Activated T-helper 17 cell treated with anti-CD3 and anti-CD28 coated beads, Interleukin-2, amount 50 U/mL, for 72 hours (primary cell): ENCODE measurements at regions not wholly inside any gene's neighbourhood (a gene's known extent, or its start where the extent isn't known, plus 50 kb on each side); places are given as distances from the start of the nearest gene placed in this dataset.
"Not testable (repeated sequence)": the region's sequence is repeated elsewhere in the genome, so short reads cannot be mapped to it uniquely, and the experiment has no call there.

Source experiments
- ATAC-seq: fragments of 150-1000 bp; cut with Tn5 transposase; replicated peaks from 2 replicates; pipeline ENCODE4 v1.10.0; 2021; ENCODE audit warnings: mild to moderate bottlenecking, moderate library complexity
- H3K27ac Mint-ChIP-seq: one replicate; pipeline ENCODE4 v1.8.0; 2022; ENCODE audit warnings: mixed read lengths
- H3K27me3 Mint-ChIP-seq: one replicate; pipeline ENCODE4 v1.8.0; 2022; ENCODE audit warnings: mixed read lengths
- H3K36me3 Mint-ChIP-seq: one replicate; pipeline ENCODE4 v1.8.0; 2022; ENCODE audit warnings: low read depth, mild to moderate bottlenecking, mixed read lengths
- H3K4me1 Mint-ChIP-seq: one replicate; pipeline ENCODE4 v1.8.0; 2022; ENCODE audit warnings: mixed read lengths
- H3K4me3 Mint-ChIP-seq: one replicate; pipeline ENCODE4 v1.8.0; 2022; ENCODE audit warnings: mild to moderate bottlenecking, mixed read lengths
- H3K9me3 Mint-ChIP-seq: one replicate; pipeline ENCODE4 v1.8.0; 2022; ENCODE audit warnings: mixed read lengths

DNA sequence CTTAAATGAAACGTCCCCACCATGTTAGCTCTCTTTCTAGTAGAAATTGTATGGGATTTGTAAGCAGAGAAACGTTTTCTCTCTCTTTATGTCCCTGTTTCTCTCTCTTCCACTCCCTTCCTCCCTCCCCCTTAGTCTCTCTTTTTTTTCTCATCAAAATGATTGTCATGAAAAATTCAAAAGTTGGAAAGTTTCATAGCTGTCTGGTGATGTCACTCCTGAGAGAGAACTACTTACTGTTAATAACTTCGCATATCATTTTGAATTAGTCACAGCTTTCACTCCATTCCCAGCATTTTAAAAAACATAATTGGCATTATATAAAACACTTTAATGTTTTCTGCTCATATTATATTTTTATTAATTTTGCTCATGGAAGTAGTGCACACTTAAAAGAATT lies 331.1 kb downstream of the C3orf38 start:
- H3K27me3 Mint-ChIP-seq: no peaks in the 10 kb centered on the region
- no peak for ATAC-seq
- H3K36me3 Mint-ChIP-seq: no peaks in the 10 kb centered on the region
- H3K4me1 Mint-ChIP-seq: no peaks in the 10 kb centered on the region
- peaks cover 12% of the 10 kb centered on the region for H3K9me3 Mint-ChIP-seq
- no peak overlapping the region for H3K27ac Mint-ChIP-seq
- H3K4me3 Mint-ChIP-seq: no peak overlapping the region

DNA sequence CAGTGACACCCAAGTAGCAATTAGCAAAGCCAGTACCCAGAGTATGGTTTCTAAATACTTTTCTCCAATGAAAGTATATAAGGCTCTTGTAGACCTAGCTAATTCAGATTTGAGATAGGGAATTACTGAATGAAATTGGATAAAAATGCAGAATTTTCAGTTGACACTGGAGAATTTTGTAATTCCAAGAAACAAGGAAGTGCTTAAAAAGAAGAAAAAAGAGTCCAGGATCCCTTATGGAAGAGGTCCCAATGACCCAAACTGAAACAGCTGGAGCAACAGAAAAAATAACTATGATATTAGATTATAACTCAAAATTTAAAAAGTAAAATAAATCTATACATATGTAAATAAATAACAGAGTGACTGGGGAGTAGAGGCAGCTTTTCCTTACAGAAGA lies 335.2 kb downstream of the C3orf38 start:
- ATAC-seq: no peak
- no peaks in the 10 kb centered on the region for H3K4me1 Mint-ChIP-seq
- no peaks in the 10 kb centered on the region for H3K27me3 Mint-ChIP-seq
- peaks cover 6% of the 10 kb centered on the region for H3K9me3 Mint-ChIP-seq
- H3K4me3 Mint-ChIP-seq: no peak overlapping the region
- no peaks in the 10 kb centered on the region for H3K36me3 Mint-ChIP-seq
- no peak overlapping the region for H3K27ac Mint-ChIP-seq

DNA sequence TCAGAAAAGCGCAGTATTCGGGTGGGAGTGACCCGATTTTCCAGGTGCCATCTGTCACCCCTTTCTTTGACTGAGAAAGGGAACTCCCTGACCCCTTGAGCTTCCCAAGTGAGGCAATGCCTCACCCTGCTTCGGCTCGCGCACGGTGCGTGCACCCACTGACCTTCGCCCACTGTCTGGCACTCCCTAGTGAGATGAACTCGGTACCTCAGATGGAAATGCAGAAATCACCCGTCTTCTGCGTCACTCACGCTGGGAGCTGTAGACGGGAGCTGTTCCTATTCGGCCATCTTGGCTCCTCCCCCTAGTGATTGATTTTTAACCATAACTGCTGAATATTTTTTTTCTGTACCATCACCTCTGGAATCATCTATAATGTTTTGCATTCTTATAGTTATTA lies 359.1 kb downstream of the C3orf38 start:
- not testable (repeated sequence) for H3K9me3 Mint-ChIP-seq, H3K27ac Mint-ChIP-seq, H3K27me3 Mint-ChIP-seq, H3K4me1 Mint-ChIP-seq, H3K36me3 Mint-ChIP-seq, H3K4me3 Mint-ChIP-seq, ATAC-seq

DNA sequence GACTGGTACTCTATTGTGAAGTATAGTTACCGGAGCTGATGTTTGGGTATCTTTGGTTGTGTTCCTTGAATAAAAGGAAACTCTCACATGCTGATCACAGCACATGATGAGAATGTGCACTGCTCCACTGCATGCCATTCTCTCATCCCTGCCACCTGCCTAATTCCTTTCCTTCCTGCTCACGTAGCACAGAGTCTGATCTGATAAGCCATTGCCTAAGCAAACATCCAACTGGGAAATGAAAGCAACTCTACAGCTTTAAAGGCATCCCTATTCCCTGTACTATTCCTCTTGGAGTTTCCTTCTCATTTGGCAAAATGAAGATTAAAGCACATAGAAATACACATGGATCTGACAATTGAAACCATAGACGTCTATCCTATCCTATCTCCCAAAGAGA lies 359.8 kb downstream of the C3orf38 start:
- ATAC-seq: no peak
- no peaks in the 10 kb centered on the region for H3K9me3 Mint-ChIP-seq
- H3K27ac Mint-ChIP-seq: no peak overlapping the region
- no peaks in the 10 kb centered on the region for H3K27me3 Mint-ChIP-seq
- no peak overlapping the region for H3K4me3 Mint-ChIP-seq
- H3K36me3 Mint-ChIP-seq: no peaks in the 10 kb centered on the region
- H3K4me1 Mint-ChIP-seq: no peaks in the 10 kb centered on the region

DNA sequence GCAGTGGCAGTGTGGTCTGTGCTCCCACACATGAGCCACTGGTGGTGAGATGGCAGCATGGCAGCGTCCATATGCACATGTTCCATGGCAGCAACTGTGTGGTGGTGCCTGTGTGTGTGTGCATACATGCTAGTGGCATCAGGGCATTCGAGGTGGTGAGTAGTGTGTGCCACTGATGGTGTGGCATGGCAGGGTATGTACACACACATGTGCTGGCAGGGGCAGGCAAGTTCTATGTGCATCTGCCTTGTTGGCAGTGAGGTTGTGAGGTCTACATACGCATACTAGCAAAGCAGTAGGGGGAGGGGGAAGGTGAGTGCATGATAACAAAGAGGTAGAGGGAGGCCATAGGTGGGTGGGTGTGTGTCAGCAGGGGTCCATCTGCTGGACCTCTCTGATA lies 378.7 kb downstream of the C3orf38 start:
- H3K4me1 Mint-ChIP-seq: no peaks in the 10 kb centered on the region
- H3K36me3 Mint-ChIP-seq: no peaks in the 10 kb centered on the region
- H3K27me3 Mint-ChIP-seq: no peaks in the 10 kb centered on the region
- H3K9me3 Mint-ChIP-seq: peaks cover 15% of the 10 kb centered on the region
- no peak for ATAC-seq
- no peak overlapping the region for H3K27ac Mint-ChIP-seq
- no peak overlapping the region for H3K4me3 Mint-ChIP-seq

DNA sequence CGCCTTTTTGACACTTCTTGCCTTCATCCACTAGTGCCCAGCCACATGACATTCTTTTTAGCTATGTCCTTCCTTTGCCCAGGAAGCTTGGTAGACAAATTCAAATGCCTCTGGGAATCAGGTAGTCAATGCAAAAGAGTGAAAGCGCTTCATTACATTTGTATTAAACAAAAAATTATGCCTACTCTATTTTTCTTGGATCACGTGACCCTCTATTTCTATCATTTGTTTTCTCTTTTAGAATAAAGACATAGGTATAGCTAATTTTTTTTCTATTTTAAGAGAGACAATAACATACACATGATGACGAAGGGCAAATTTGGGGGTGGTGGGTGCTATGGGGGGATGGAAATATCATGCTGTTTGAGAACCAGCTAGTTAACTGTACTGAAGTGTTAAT lies 384.8 kb downstream of the C3orf38 start:
- H3K4me1 Mint-ChIP-seq: no peaks in the 10 kb centered on the region

DNA sequence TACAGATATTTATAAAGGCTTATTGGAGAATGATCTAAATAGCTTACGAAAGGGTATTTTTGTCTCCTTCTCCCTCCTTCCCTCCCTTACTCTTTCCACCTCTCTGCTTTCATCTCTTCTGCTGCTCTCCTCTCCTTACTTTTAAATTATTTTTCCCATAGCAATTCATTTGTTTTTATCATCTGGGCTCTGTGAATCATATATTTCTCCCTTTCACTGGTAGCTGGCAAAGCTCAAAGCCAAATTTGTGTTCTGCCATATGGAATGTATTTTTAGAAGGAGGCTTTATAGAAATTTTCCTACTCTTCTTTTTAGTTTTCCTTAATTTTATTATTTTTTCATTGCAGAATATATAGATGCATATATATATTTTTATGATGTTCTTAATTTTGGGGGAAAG lies 385.8 kb downstream of the C3orf38 start:
- no peak overlapping the region for H3K4me3 Mint-ChIP-seq
- no peaks in the 10 kb centered on the region for H3K36me3 Mint-ChIP-seq
- H3K27me3 Mint-ChIP-seq: no peaks in the 10 kb centered on the region
- H3K4me1 Mint-ChIP-seq: no peaks in the 10 kb centered on the region
- H3K9me3 Mint-ChIP-seq: peaks cover 4% of the 10 kb centered on the region
- no peak overlapping the region for H3K27ac Mint-ChIP-seq
- no peak for ATAC-seq

More for the DNA sequence above, 384.8 kb downstream of the C3orf38 start:
- Mint-ChIP-seq H3K4me3 (no peak overlapping the region), H3K27ac (no peak overlapping the region), H3K9me3 (peaks cover 4% of the 10 kb centered on the region), H3K36me3 (no peaks in the 10 kb centered on the region), H3K27me3 (no peaks in the 10 kb centered on the region)
- no peak for ATAC-seq

DNA sequence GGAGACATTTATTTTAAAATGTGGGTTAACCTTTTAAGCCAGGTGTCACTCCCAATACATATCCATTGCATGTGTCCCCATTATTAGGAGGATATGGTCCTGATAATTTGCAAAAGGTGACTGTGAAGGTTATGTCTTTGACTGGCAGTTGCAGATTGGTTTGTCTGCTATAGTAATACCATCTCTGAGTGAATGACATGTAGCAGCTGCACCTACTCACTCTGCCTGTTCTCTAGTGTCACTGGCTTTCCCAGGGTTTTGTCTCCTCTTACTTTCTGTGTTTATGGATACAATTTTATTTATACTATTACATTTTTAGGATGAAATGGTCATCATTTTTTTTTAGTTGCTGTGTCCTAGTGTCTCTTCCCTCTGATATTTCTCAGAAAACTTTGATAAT lies 393.2 kb downstream of the C3orf38 start:
- Mint-ChIP-seq H3K36me3 (no peaks in the 10 kb centered on the region), H3K27ac (no peak overlapping the region), H3K4me1 (no peaks in the 10 kb centered on the region), H3K27me3 (no peaks in the 10 kb centered on the region), H3K4me3 (no peak overlapping the region), H3K9me3 (peaks cover 11% of the 10 kb centered on the region)
- no peak for ATAC-seq

DNA sequence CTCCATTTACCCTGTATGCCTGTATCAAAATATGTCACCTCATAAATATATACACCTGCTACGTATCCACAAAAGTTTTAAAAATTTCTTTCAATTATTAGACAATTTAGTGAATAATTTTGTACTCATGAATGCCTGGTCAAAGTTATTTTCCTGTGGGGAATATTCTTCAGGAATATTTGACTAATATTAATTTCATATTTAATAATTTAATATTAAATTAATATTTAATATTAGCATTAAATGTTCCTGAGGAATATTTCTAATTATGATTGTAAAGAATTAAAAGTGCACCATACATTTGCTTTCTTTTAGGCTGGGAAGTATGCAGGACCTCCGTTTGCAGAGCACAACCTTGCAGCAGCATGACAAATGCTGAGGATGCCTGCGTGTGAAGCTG lies 422.7 kb downstream of the C3orf38 start:
- Mint-ChIP-seq H3K4me3 (no peak overlapping the region), H3K27ac (no peak overlapping the region), H3K4me1 (no peaks in the 10 kb centered on the region), H3K36me3 (no peaks in the 10 kb centered on the region), H3K9me3 (peaks cover 5% of the 10 kb centered on the region), H3K27me3 (no peaks in the 10 kb centered on the region)
- no peak for ATAC-seq

DNA sequence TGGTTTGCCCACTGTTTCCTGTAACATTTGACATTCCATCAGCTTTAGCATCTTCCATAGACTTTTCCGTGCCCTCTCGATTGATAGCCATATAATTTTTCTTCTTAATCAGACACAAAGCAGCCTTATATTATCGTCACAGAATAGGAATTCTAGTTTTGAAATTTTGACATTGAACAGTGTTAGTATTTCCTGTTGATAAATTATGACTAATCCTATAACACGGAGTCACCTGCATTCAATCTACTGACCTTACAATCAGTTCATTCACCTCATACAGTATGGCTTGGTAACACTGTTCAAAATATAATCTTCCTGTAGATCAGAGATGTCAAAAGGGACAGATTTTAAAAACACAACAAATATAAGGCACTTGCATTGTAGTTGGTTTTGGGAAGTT lies 423.7 kb downstream of the C3orf38 start:
- Mint-ChIP-seq H3K4me1 (no peaks in the 10 kb centered on the region), H3K9me3 (no peaks in the 10 kb centered on the region), H3K27me3 (no peaks in the 10 kb centered on the region), H3K27ac (no peak overlapping the region), H3K36me3 (no peaks in the 10 kb centered on the region), H3K4me3 (no peak overlapping the region)
- no peak for ATAC-seq

DNA sequence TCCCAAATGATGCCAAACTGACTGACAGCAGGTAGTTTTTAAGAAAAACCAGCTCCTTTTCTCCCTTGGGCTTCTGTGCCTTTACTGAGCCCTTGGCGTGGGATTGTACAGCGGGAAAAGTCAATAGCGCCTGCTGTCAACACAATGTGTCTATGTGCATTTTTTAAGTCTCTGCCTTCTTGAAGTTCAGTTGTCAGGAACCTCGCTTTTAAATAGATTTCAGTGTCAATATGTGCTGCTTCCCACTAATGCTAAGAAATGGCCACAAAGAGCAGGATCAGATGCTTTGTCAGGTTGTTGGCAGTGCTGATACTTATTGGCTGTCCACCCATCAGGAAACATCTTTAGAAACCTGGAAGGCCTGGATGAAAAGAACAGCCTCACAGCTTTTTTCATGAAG lies 424.4 kb downstream of the C3orf38 start:
- Mint-ChIP-seq H3K27me3 (no peaks in the 10 kb centered on the region), H3K4me1 (no peaks in the 10 kb centered on the region), H3K36me3 (no peaks in the 10 kb centered on the region), H3K9me3 (no peaks in the 10 kb centered on the region), H3K27ac (no peak overlapping the region), H3K4me3 (no peak overlapping the region)
- ATAC-seq: no peak

DNA sequence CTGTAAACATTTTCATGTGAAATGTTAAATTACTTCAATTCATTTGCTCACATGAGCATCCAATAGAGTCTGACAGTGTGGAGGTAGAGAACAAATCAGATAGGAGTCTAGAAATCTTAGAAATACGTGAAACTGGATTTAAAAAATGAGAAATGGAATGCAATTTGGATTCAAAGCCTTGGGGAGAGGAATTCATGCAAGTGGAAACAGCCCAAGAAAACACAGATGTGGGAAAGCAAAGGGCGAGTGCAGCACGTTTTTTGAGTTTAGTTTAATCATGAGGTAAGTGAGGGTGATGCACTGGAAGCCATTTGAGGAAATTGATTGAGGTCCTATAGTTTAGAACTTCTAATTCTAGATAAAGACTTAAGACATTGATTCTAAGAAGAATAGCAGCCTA lies 434.7 kb downstream of the C3orf38 start:
- ATAC-seq: no peak
- Mint-ChIP-seq H3K9me3 (no peaks in the 10 kb centered on the region), H3K4me1 (no peaks in the 10 kb centered on the region), H3K4me3 (no peak overlapping the region), H3K27me3 (no peaks in the 10 kb centered on the region), H3K36me3 (no peaks in the 10 kb centered on the region), H3K27ac (no peak overlapping the region)

DNA sequence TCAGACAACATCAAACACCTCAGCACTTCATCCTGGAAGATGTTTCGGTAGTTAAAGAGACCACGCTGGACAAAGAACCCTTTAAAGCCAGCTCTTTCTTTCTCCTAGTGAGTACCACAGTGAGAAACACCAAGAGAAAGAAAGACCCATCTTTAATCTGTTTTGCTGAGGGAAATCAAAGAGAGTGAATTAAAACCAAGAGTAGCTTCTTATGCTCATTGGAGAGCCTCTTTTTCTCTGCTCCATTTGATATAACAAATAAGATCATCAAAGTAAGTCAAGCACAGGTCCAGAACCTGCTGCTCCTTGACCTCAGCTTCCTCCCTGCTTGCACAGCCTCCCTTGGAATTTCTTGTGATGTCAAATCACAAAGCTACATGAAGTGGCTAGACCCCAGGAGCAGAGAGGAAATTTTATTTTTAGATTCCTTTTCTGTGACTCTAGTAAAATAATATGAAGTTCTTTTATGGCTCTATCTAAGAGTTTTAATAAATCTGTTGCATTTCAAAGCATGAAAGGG lies 436.4 kb downstream of the C3orf38 start:
- Mint-ChIP-seq H3K4me1 (no peaks in the 10 kb centered on the region), H3K9me3 (no peaks in the 10 kb centered on the region), H3K4me3 (no peak overlapping the region), H3K27ac (no peak overlapping the region), H3K27me3 (no peaks in the 10 kb centered on the region), H3K36me3 (no peaks in the 10 kb centered on the region)
- no peak for ATAC-seq

DNA sequence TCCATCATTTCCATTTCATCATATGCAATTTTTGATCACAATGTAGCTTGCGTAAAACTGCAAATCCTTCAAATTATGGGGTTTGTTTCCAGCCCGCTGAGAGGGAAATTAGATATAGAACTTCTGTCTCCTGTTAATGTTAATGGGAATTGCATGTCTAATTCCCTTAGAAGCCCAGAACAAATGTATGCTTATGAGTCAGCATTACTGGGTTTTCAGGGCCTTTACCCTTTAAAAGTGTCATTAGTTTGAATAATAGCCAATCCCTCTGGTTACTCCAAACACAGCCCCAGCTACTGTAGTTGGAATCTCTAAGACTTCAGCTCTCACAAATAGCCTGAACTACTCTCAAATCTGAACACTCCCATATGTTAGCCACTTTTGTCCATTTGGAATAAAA lies 439.4 kb downstream of the C3orf38 start:
- Mint-ChIP-seq H3K36me3 (no peaks in the 10 kb centered on the region), H3K27me3 (no peaks in the 10 kb centered on the region), H3K4me1 (no peaks in the 10 kb centered on the region), H3K27ac (no peak overlapping the region), H3K9me3 (peaks cover 5% of the 10 kb centered on the region), H3K4me3 (no peak overlapping the region)
- ATAC-seq: no peak

DNA sequence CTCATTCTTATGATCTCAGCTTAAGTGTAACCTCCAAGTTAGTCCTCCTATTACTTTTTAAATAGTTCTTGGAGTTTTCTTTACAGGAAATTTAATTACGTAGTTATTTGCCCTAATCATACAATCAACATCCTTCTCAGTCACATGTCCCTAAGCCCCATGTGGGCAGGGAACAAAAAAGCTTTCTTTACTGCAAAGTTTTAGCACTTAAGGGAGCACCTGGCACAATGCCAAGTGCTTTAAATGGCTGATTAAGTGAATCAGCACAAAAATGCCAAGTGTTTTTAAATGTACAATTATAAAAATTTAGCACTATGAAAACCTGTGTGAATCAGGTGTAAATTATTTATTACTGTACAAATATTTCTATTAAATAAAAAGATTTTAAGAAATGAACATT lies 445.3 kb downstream of the C3orf38 start:
- no peak for ATAC-seq
- no peaks in the 10 kb centered on the region for H3K36me3 Mint-ChIP-seq

DNA sequence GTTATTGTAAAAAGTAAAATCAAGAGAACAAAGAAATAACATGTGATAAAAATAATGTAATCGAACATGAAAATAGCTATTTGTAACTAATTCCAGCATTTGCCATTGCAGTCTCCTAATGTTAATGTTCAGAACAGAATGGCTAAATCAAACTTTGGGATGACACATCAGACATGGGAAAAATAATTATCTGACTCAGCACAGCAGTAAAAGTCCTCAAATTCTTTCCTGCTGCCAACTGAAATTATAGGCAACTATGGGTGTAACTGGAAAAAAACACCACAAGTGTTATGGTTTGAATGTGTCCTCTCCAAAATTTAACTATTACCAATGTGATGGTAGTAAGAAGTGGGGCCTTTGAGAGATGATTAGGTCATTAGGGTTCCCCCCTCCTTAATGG lies 446.7 kb downstream of the C3orf38 start:
- H3K9me3 Mint-ChIP-seq: peaks cover 10% of the 10 kb centered on the region
- no peak for ATAC-seq
- no peak overlapping the region for H3K27ac Mint-ChIP-seq
- H3K4me3 Mint-ChIP-seq: no peak overlapping the region
- no peaks in the 10 kb centered on the region for H3K27me3 Mint-ChIP-seq
- H3K4me1 Mint-ChIP-seq: no peaks in the 10 kb centered on the region
- no peaks in the 10 kb centered on the region for H3K36me3 Mint-ChIP-seq

More for the DNA sequence above, 445.3 kb downstream of the C3orf38 start:
- H3K27me3 Mint-ChIP-seq: no peaks in the 10 kb centered on the region
- H3K9me3 Mint-ChIP-seq: peaks cover 5% of the 10 kb centered on the region
- H3K27ac Mint-ChIP-seq: no peak overlapping the region
- no peak overlapping the region for H3K4me3 Mint-ChIP-seq
- H3K4me1 Mint-ChIP-seq: no peaks in the 10 kb centered on the region
